ENCODE measurements at regions not wholly inside any gene's neighbourhood (a gene's known extent, or its start where the extent isn't known, plus 50 kb on each side); places are given as distances from the start of the nearest gene placed in this dataset.
A peak's percentile ranks its signal among the peaks of the same experiment; 100 is the strongest.

- H3K36me3 ChIP-seq (ENCODE audit: control insufficient read depth in 2 of 2, extremely low read depth in 1 of 2, insufficient read depth in 2 of 2, low read length in 2 of 2) = no peaks in the 10 kb centered on the region
- H3K4me1 ChIP-seq (ENCODE audit: control insufficient read depth, extremely low read depth, insufficient read depth, low read length) = no peaks in the 10 kb centered on the region
- H3K27ac ChIP-seq (ENCODE audit: control insufficient read depth, insufficient read depth, low read length) = no peak overlapping the region
- H3K79me2 ChIP-seq (ENCODE audit: control insufficient read depth, insufficient read depth, low read length) = no peaks in the 10 kb centered on the region
- no peaks in the 10 kb centered on the region for H3K9me3 ChIP-seq (ENCODE audit: control insufficient read depth, low read depth, low read length)
- no peaks in the 10 kb centered on the region for H3K27me3 ChIP-seq (ENCODE audit: control insufficient read depth, extremely low read depth, insufficient read depth, low read length)
- TF ChIP-seq EZH2 (IDR thresholded peaks at IDR 0.05; ENCODE audit: low read length) (no peak), CTCF (optimal IDR thresholded peaks at IDR 0.05 in 1 of 3, IDR thresholded peaks at IDR 0.05 in 1 of 3, conservative IDR thresholded peaks at IDR 0.05 in 1 of 3; ENCODE audit: extremely low read depth in 1 of 3, insufficient read depth in 2 of 3, low read length in 3 of 3) (no peak)
- H3K9me1 ChIP-seq (ENCODE audit: control insufficient read depth, extremely low read depth, insufficient read depth, low read length) = no peaks in the 10 kb centered on the region
- no peaks in the 10 kb centered on the region for H4K20me1 ChIP-seq (ENCODE audit: control insufficient read depth, extremely low read depth, insufficient read depth, low read length)
- H2AFZ ChIP-seq (ENCODE audit: control insufficient read depth, low read length) = no peak overlapping the region
- no peak overlapping the region for H3K4me2 ChIP-seq (ENCODE audit: control insufficient read depth, extremely low read depth, insufficient read depth, low read depth, low read length)
- dilution Hi-C loops (cut with MboI; ENCODE audit: extremely low pct_ligation_motif_present, low sequenced_read_pairs) = no loop called here
- FAIRE-seq = peak; percentile 9
- no peak overlapping the region for H3K9ac ChIP-seq (ENCODE audit: control insufficient read depth, extremely low read depth, insufficient read depth, low read length)
- H3K4me3 ChIP-seq (ENCODE audit: control insufficient read depth in 2 of 3, extremely low read depth in 1 of 3, insufficient read depth in 2 of 3, low read depth in 1 of 3, low read length in 3 of 3) = no peak overlapping the region
- no peak for DNase-seq (ENCODE audit: low read depth, low spot score)
These were observed 147.4 kb downstream of the ESM1 start for GRCh38 chr5:54837981-54838380.

- H4K20me1 ChIP-seq (ENCODE audit: control insufficient read depth, extremely low read depth, insufficient read depth, low read length) = no peaks in the 10 kb centered on the region
- no peak for DNase-seq (ENCODE audit: low read depth, low spot score)
- H2AFZ ChIP-seq (ENCODE audit: control insufficient read depth, low read length) = no peak overlapping the region
- no peak overlapping the region for H3K4me2 ChIP-seq (ENCODE audit: control insufficient read depth, extremely low read depth, insufficient read depth, low read depth, low read length)
- H3K79me2 ChIP-seq (ENCODE audit: control insufficient read depth, insufficient read depth, low read length) = no peaks in the 10 kb centered on the region
- H3K4me1 ChIP-seq (ENCODE audit: control insufficient read depth, extremely low read depth, insufficient read depth, low read length) = no peaks in the 10 kb centered on the region
- no peak overlapping the region for H3K4me3 ChIP-seq (ENCODE audit: control insufficient read depth in 2 of 3, extremely low read depth in 1 of 3, insufficient read depth in 2 of 3, low read depth in 1 of 3, low read length in 3 of 3)
- H3K9ac ChIP-seq (ENCODE audit: control insufficient read depth, extremely low read depth, insufficient read depth, low read length) = no peak overlapping the region
- no peaks in the 10 kb centered on the region for H3K9me1 ChIP-seq (ENCODE audit: control insufficient read depth, extremely low read depth, insufficient read depth, low read length)
- TF ChIP-seq CTCF (optimal IDR thresholded peaks at IDR 0.05 in 1 of 3, IDR thresholded peaks at IDR 0.05 in 1 of 3, conservative IDR thresholded peaks at IDR 0.05 in 1 of 3; ENCODE audit: extremely low read depth in 1 of 3, insufficient read depth in 2 of 3, low read length in 3 of 3) = no peak
- TF ChIP-seq EZH2 (IDR thresholded peaks at IDR 0.05; ENCODE audit: low read length) = no peak
- no peak overlapping the region for H3K27ac ChIP-seq (ENCODE audit: control insufficient read depth, insufficient read depth, low read length)
- FAIRE-seq = no peak
- no peaks in the 10 kb centered on the region for H3K9me3 ChIP-seq (ENCODE audit: control insufficient read depth, low read depth, low read length)
- H3K27me3 ChIP-seq (ENCODE audit: control insufficient read depth, extremely low read depth, insufficient read depth, low read length) = no peaks in the 10 kb centered on the region
- dilution Hi-C loops (cut with MboI; ENCODE audit: extremely low pct_ligation_motif_present, low sequenced_read_pairs) = no loop called here
- H3K36me3 ChIP-seq (ENCODE audit: control insufficient read depth in 2 of 2, extremely low read depth in 1 of 2, insufficient read depth in 2 of 2, low read length in 2 of 2) = no peaks in the 10 kb centered on the region
These were observed 148.3 kb downstream of the ESM1 start for GRCh38 chr5:54837093-54837492.

Measured in keratinocyte (primary cell).